NT2/D1 (cell line): ENCODE measurements at regions not wholly inside any gene's neighbourhood (a gene's known extent, or its start where the extent isn't known, plus 50 kb on each side); places are given as distances from the start of the nearest gene placed in this dataset.

ENCODE experiments used
- DNase-seq: peaks from one replicate; pipeline ENCODE4 v3.0.0-alpha.2; 2011; ENCODE audit warnings: low read depth, low spot score
- H3K27me3 ChIP-seq: 2 replicates; pipeline ENCODE4 v1.6.0; 2011; ENCODE audit warnings: mild to moderate bottlenecking; ENCODE audit not compliant: insufficient read length, insufficient read depth
- H3K36me3 ChIP-seq: 2 replicates; pipeline ENCODE4 v1.6.1; 2011; ENCODE audit warnings: mild to moderate bottlenecking, low read length, mixed read lengths; ENCODE audit not compliant: insufficient read depth, insufficient read length
- H3K4me1 ChIP-seq: 2 replicates; pipeline ENCODE4 v1.5.1; 2011; ENCODE audit not compliant: insufficient read depth, insufficient read length
- H3K4me3 ChIP-seq: 2 replicates; pipeline ENCODE4 v1.5.1; 2011; ENCODE audit warnings: low read depth; ENCODE audit not compliant: insufficient read length
- H3K9ac ChIP-seq: 2 replicates; pipeline ENCODE4 v1.6.0; 2011; ENCODE audit warnings: low read depth; ENCODE audit not compliant: insufficient read length
- H3K9me3 ChIP-seq: 2 replicates; pipeline ENCODE4 v1.5.1; 2011; ENCODE audit warnings: mild to moderate bottlenecking, low read length; ENCODE audit not compliant: insufficient read depth
- SUZ12 ChIP-seq: IDR thresholded peaks from 2 replicates; pipeline ENCODE4 v1.6.1; 2011; ENCODE audit not compliant: insufficient read length, insufficient read depth; ENCODE audit errors: extremely low read depth
- YY1 ChIP-seq: IDR thresholded peaks from 2 replicates; pipeline ENCODE4 v1.6.1; 2011; ENCODE audit not compliant: insufficient read length, insufficient read depth
- ZNF274 ChIP-seq: IDR thresholded peaks from 2 replicates; pipeline ENCODE4 v1.6.1; 2011; ENCODE audit warnings: mild to moderate bottlenecking, low read depth, low read length

- no peak for DNase-seq
- Histone ChIP-seq H3K9ac (no peak overlapping the region), H3K4me1 (peaks cover 3% of the 10 kb centered on the region), H3K4me3 (no peak overlapping the region), H3K36me3 (no peaks in the 10 kb centered on the region), H3K27me3 (no peaks in the 10 kb centered on the region), H3K9me3 (peaks cover 10% of the 10 kb centered on the region; the same call in 1 of the 2 replicates)
- TF ChIP-seq SUZ12: no peak
- TF ChIP-seq ZNF274: no peak
- no peak for TF ChIP-seq YY1
Measured at GRCh38 chr9:17846948-17847655, 268.2 kb downstream of the SH3GL2 start.

- H3K4me1 ChIP-seq: peaks cover 3% of the 10 kb centered on the region
Measured at GRCh38 chr9:17847908-17848307, 269.0 kb downstream of the SH3GL2 start.

GRCh38 chr9:17852108-17852507 lies 273.2 kb downstream of the SH3GL2 start:
- TF ChIP-seq ZNF274 (no peak), YY1 (no peak), SUZ12 (no peak)
- no peaks in the 10 kb centered on the region for H3K36me3 ChIP-seq
- peaks cover 3% of the 10 kb centered on the region for H3K4me1 ChIP-seq
- DNase-seq: no peak
- H3K4me3 ChIP-seq: no peak overlapping the region
- H3K27me3 ChIP-seq: no peaks in the 10 kb centered on the region
- no peaks in the 10 kb centered on the region for H3K9me3 ChIP-seq
- H3K9ac ChIP-seq: no peak overlapping the region

More at GRCh38 chr9:17847908-17848307, 269.0 kb downstream of the SH3GL2 start:
- Histone ChIP-seq H3K9ac (no peak overlapping the region), H3K4me3 (no peak overlapping the region), H3K36me3 (no peaks in the 10 kb centered on the region), H3K9me3 (peaks cover 10% of the 10 kb centered on the region; the same call in 1 of the 2 replicates), H3K27me3 (no peaks in the 10 kb centered on the region)
- TF ChIP-seq ZNF274: no peak
- TF ChIP-seq SUZ12: no peak
- TF ChIP-seq YY1: no peak
- no peak for DNase-seq

- no peak overlapping the region for H3K4me3 ChIP-seq
- no peaks in the 10 kb centered on the region for H3K36me3 ChIP-seq
- H3K9ac ChIP-seq: no peak overlapping the region
- H3K9me3 ChIP-seq: no peaks in the 10 kb centered on the region
- H3K4me1 ChIP-seq: peaks cover 3% of the 10 kb centered on the region
- no peak for DNase-seq
- H3K27me3 ChIP-seq: no peaks in the 10 kb centered on the region
- TF ChIP-seq YY1: no peak
- TF ChIP-seq SUZ12: no peak
- TF ChIP-seq ZNF274: no peak
Measured at GRCh38 chr9:17854487-17854886, 275.6 kb downstream of the SH3GL2 start.

- H3K9me3 ChIP-seq: no peaks in the 10 kb centered on the region
- DNase-seq: no peak
- no peaks in the 10 kb centered on the region for H3K4me1 ChIP-seq
- no peak overlapping the region for H3K9ac ChIP-seq
- TF ChIP-seq YY1: no peak
- no peak for TF ChIP-seq ZNF274
- TF ChIP-seq SUZ12: no peak
- no peak overlapping the region for H3K4me3 ChIP-seq
- no peaks in the 10 kb centered on the region for H3K36me3 ChIP-seq
- no peaks in the 10 kb centered on the region for H3K27me3 ChIP-seq
Measured at GRCh38 chr9:17856995-17857394, 278.1 kb downstream of the SH3GL2 start.

GRCh38 chr9:17859228-17859627 lies 280.4 kb downstream of the SH3GL2 start:
- no peak overlapping the region for H3K4me3 ChIP-seq
- H3K9me3 ChIP-seq: no peaks in the 10 kb centered on the region
- H3K27me3 ChIP-seq: no peaks in the 10 kb centered on the region
- H3K4me1 ChIP-seq: no peaks in the 10 kb centered on the region
- TF ChIP-seq YY1 (no peak), SUZ12 (no peak), ZNF274 (no peak)
- no peaks in the 10 kb centered on the region for H3K36me3 ChIP-seq
- no peak for DNase-seq
- no peak overlapping the region for H3K9ac ChIP-seq

- TF ChIP-seq ZNF274: no peak
- TF ChIP-seq SUZ12: no peak
- no peak for TF ChIP-seq YY1
- no peaks in the 10 kb centered on the region for H3K9me3 ChIP-seq
- no peaks in the 10 kb centered on the region for H3K4me1 ChIP-seq
- no peak for DNase-seq
- no peak overlapping the region for H3K4me3 ChIP-seq
- H3K9ac ChIP-seq: no peak overlapping the region
- H3K27me3 ChIP-seq: no peaks in the 10 kb centered on the region
- H3K36me3 ChIP-seq: no peaks in the 10 kb centered on the region
Measured at GRCh38 chr9:17859987-17860386, 281.1 kb downstream of the SH3GL2 start.
